Left lung (tissue), 4 donors: ENCODE measurements at regions not wholly inside any gene's neighbourhood (a gene's known extent, or its start where the extent isn't known, plus 50 kb on each side); places are given as distances from the start of the nearest gene placed in this dataset.
A peak's percentile ranks its signal among the peaks of the same experiment; 100 is the strongest.

Source experiments
- ATAC-seq: fragments of 200-7000 bp; cut with Tn5 transposase; one replicate; pipeline ENCODE4 v1.9.1; 2020; ENCODE audit warnings: moderate library complexity
- DNase-seq, 4 donors: peaks; one replicate each; pipeline ENCODE4 v3.0.0-alpha.2; 2013 to 2020
- H3K27ac ChIP-seq, 2 donors: fragments of 200-600 bp; sonication (generic) in 1 of 2; one replicate each; pipeline versions ENCODE4 v1.5.0 to v1.8.0; 2020 to 2021
- H3K27me3 ChIP-seq, 2 donors: fragments of 200-600 bp; sonication (generic) in 1 of 2; one replicate each; pipeline versions ENCODE4 v1.5.0 to v1.8.0; 2020 to 2021
- H3K36me3 ChIP-seq, 2 donors: fragments of 200-600 bp; sonication (generic) in 1 of 2; one replicate each; pipeline versions ENCODE4 v1.5.0 to v1.8.0; 2020 to 2021
- H3K4me1 ChIP-seq, 2 donors: fragments of 200-600 bp; one replicate each; pipeline ENCODE4 v1.8.0; 2021
- H3K4me3 ChIP-seq, 2 donors: fragments of 200-600 bp; sonication (generic) in 1 of 2; one replicate each; pipeline versions ENCODE4 v1.5.0 to v1.8.0; 2020 to 2021; ENCODE audit warnings: mild to moderate bottlenecking in 1 of 2
- H3K9me3 ChIP-seq, 2 donors: fragments of 200-600 bp; sonication (generic) in 1 of 2; one replicate each; pipeline versions ENCODE4 v1.5.0 to v1.8.0; 2020 to 2021
- intact Hi-C, 2 donors: fragments of 100-400 bp; cut with DNase I; formaldehyde crosslinking; loops; one replicate each; pipeline versions ENCODE4 v1.11.2 to v1.14.2; 2022
- TF ChIP-seq, protein P1 (sequence below), 2 donors: fragments of 200-600 bp; sonication (generic) in 1 of 2; IDR thresholded peaks; one replicate each; pipeline versions ENCODE4 v1.5.0 to v1.8.0; 2021; ENCODE audit warnings: antibody characterized with exemption in 2 of 2
- donor health status: DM: no; HTN: yes; CAD: no.
- donor health status: DM: no; HTN: no; CAD: no.

DNA sequence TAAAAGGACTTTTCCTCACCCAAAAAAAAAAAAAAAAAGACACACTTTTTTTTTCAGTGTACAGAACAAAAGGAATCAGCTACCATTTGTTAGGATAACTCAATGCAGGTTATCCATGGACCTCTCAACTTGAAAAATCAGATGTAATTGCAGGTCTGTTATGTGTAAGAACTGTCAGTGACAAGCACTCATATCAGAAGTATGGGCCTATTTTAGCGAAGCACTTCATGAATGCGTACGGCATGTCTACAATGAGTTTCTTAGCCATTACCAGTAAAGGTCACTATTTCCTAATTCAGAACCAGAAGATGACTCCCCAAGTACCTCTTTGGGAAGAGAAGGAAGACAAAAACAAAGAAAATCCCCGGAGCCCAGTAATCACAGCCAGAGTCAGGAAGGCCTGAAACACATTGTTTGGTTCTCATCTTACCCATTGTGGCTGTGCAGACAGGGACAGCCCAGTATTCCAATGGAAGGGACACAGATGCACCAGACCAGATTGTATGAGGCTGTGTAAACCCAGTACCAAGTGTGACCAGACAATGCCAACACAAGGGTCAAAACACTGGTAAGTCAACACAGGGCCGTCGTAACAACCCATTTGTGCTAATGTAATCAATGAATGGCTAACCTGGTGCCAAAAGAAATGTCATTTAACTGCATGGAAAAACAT lies 188.0 kb downstream of the PMP22 start:
- ATAC-seq = no peak
- peaks cover 0 to 6% of the 10 kb centered on the region in 2 donors for H3K27me3 ChIP-seq
- H3K27ac ChIP-seq = no peak overlapping the region
- DNase-seq = no peak
- TF ChIP-seq, protein P1, sequence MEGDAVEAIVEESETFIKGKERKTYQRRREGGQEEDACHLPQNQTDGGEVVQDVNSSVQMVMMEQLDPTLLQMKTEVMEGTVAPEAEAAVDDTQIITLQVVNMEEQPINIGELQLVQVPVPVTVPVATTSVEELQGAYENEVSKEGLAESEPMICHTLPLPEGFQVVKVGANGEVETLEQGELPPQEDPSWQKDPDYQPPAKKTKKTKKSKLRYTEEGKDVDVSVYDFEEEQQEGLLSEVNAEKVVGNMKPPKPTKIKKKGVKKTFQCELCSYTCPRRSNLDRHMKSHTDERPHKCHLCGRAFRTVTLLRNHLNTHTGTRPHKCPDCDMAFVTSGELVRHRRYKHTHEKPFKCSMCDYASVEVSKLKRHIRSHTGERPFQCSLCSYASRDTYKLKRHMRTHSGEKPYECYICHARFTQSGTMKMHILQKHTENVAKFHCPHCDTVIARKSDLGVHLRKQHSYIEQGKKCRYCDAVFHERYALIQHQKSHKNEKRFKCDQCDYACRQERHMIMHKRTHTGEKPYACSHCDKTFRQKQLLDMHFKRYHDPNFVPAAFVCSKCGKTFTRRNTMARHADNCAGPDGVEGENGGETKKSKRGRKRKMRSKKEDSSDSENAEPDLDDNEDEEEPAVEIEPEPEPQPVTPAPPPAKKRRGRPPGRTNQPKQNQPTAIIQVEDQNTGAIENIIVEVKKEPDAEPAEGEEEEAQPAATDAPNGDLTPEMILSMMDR (IDR thresholded peaks at IDR 0.05) = no peak
- intact Hi-C loops = no loop called here
- H3K36me3 ChIP-seq = no peaks in the 10 kb centered on the region
- no peaks in the 10 kb centered on the region for H3K9me3 ChIP-seq
- H3K4me3 ChIP-seq = no peak overlapping the region
- no peaks in the 10 kb centered on the region for H3K4me1 ChIP-seq

DNA sequence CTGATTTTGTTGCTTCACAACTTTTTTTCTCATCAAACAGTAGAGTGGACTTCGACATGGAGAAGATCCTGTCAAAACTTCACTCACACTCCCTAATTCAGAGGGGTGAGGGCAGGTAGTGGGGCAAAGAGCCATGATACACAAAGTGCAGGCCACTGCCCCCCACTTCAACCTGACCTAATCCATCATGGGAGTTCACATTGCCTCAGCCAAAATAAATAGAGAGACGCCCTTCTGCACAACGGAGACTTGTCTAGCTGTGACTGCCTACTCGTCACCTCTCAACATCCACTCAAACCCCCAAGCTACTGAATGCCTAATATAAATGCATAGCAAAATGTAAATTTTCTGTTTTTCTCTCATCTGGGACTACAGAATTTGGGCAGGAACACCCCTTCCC lies 213.2 kb downstream of the PMP22 start:
- intact Hi-C loops = no loop called here
- TF ChIP-seq, protein P1 (IDR thresholded peaks at IDR 0.05) = no peak
- no peak overlapping the region for H3K4me3 ChIP-seq
- no peaks in the 10 kb centered on the region for H3K36me3 ChIP-seq
- no peak for DNase-seq
- peaks cover 0 to 19% of the 10 kb centered on the region in 2 donors for H3K27me3 ChIP-seq
- no peak overlapping the region for H3K27ac ChIP-seq
- H3K9me3 ChIP-seq = no peaks in the 10 kb centered on the region
- H3K4me1 ChIP-seq = no peaks in the 10 kb centered on the region
- ATAC-seq = peak; percentile 68

DNA sequence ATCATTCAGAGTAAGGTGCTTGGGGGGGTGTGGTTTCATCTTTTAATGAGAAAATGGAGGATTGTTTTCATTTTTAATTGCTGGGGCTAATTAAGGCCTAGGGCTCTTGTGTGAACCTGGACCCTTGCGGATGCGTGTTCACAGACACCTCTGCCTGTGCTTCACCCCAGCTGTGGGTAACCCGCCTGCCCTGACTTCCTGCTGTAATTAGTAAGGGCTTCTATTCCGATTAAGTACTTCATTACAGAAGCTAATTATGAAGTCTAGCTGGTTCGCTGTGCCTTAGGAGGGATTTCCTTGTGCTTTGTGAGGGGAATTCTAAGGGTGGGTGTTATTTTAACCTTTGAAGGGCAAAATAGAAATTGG lies 215.3 kb downstream of the PMP22 start:
- Histone ChIP-seq H3K4me1 (no peaks in the 10 kb centered on the region), H3K27me3 (peaks cover 0 to 19% of the 10 kb centered on the region in 2 donors), H3K4me3 (no peak overlapping the region), H3K36me3 (no peaks in the 10 kb centered on the region), H3K27ac (no peak overlapping the region), H3K9me3 (no peaks in the 10 kb centered on the region)
- DNase-seq = no peak
- no peak for ATAC-seq
- TF ChIP-seq, protein P1 (IDR thresholded peaks at IDR 0.05) = no peak
- intact Hi-C loops = no loop called here

DNA sequence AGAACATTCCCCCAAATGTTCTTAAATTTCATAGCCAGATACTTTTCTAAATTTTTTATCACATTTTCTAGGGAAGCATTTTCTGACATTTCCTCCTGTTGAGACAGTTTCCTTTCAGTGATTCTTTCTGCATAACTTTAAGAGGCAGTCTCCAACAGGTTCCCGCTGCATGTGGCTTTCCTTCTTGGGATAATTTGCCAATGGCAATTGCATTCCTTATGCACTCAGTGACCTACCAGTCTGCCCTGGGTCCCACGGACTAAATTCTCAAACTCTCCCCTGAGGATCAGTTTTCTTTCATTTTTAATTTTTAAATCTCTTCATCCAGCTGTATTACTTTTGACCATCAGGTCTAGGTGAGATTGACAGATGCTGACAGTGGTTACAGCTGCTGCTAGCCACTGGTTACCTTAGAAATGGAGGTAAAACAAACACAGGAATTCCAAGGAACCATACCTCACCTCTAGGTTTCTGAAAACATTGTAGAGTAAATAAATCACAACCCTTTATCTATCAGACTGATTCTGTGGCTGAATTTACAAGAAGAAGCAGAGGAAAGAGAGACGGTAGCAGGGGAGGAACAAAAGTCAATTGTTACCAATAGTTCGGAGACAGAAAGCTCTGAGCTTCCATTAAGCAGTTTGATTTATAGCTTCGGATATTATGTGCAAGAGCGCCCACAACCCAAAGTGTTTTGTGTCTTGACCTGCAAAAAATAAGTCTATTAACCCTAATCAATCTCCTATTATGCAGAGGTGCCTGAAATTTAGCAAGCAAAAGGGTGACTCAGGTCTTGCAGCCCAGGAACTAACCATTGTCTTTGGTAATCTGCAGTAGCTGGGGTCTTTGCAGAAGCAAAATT lies 216.0 kb downstream of the PMP22 start:
- Histone ChIP-seq H3K36me3 (no peaks in the 10 kb centered on the region), H3K4me1 (no peaks in the 10 kb centered on the region), H3K27ac (no peak overlapping the region), H3K27me3 (peaks cover 0 to 19% of the 10 kb centered on the region in 2 donors), H3K4me3 (no peak overlapping the region), H3K9me3 (no peaks in the 10 kb centered on the region)
- intact Hi-C loops = no loop called here
- DNase-seq (no peak), ATAC-seq (no peak)
- TF ChIP-seq, protein P1 (IDR thresholded peaks at IDR 0.05) = no peak

DNA sequence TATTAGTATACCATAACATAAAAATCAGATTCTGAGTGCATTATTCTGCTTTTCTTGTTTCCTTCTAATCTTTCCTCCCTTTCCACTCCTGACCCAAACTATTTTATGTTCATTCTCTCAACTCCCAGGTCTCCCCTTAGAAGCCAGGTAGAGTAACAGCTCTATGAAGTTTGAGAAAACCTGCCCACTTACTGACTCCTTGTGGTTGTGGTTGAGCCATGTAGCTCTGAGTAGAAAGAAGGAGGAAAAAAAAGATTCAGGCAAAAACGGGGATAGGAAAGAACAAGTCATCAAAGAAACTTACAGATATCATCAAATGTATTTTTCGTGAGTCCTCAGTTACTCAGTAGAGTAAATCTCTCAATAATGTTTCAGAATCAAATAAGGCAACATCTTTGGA lies 216.7 kb downstream of the PMP22 start:
- no peaks in the 10 kb centered on the region for H3K4me1 ChIP-seq
- no peaks in the 10 kb centered on the region for H3K36me3 ChIP-seq
- peaks cover 0 to 19% of the 10 kb centered on the region in 2 donors for H3K27me3 ChIP-seq
- ATAC-seq (no peak), DNase-seq (no peak)
- TF ChIP-seq, protein P1 (IDR thresholded peaks at IDR 0.05) = no peak
- intact Hi-C loops = no loop called here
- H3K9me3 ChIP-seq = no peaks in the 10 kb centered on the region
- H3K27ac ChIP-seq = no peak overlapping the region
- H3K4me3 ChIP-seq = no peak overlapping the region
